ENCODE measurements at regions not wholly inside any gene's neighbourhood (a gene's known extent, or its start where the extent isn't known, plus 50 kb on each side); places are given as distances from the start of the nearest gene placed in this dataset.

DNA sequence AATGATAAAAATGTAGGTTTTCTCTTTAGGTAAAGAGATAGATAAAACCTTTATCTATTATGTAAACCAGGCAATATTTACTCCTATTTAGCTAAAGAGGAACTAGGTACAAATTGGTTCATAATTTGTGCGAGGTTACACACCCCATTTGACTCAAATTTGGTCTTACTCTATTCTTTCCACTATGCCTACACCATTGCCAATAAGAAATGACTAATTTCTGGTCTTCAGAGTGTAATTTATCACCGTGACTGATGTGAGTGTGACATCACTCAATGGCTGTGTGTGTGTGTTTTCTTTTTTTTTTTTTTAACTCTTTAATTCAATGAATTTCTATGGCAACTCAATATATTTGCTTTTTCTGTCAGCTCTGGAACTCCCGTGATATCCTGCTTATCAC lies 955.8 kb downstream of the TDRD15 start:
- TF ChIP-seq CTCF (IDR thresholded peaks at IDR 0.05; ENCODE audit: low read depth, low read length) (no peak), EZH2phosphoT487 (IDR thresholded peaks at IDR 0.05; ENCODE audit: low read depth) (no peak)
